ENCODE measurements at regions not wholly inside any gene's neighbourhood (a gene's known extent, or its start where the extent isn't known, plus 50 kb on each side); places are given as distances from the start of the nearest gene placed in this dataset.

- DNase-seq (ENCODE audit: low read depth), result peak; percentile 5
Observed at GRCh38 chr1:70891051-70891843, 156.4 kb downstream of the PTGER3 start.

- no peak for DNase-seq (ENCODE audit: low read depth)
Observed at GRCh38 chr1:70892140-70892539, 155.5 kb downstream of the PTGER3 start.

GRCh38 chr1:70892930-70893329 is 154.7 kb downstream of the PTGER3 start:
- DNase-seq (ENCODE audit: low read depth), result no peak

GRCh38 chr1:70893381-70893780 is 154.2 kb downstream of the PTGER3 start:
- DNase-seq (ENCODE audit: low read depth), result no peak

GRCh38 chr1:70895531-70895930 is 152.1 kb downstream of the PTGER3 start:
- DNase-seq (ENCODE audit: low read depth), result no peak

GRCh38 chr1:70896224-70896623 is 151.4 kb downstream of the PTGER3 start:
- DNase-seq (ENCODE audit: low read depth), result peak; percentile 6

GRCh38 chr1:70897273-70897672 is 150.3 kb downstream of the PTGER3 start:
- DNase-seq (ENCODE audit: low read depth), result no peak

GRCh38 chr1:70899735-70900134 is 147.9 kb downstream of the PTGER3 start:
- DNase-seq (ENCODE audit: low read depth), result no peak

- no peak for DNase-seq (ENCODE audit: low read depth)
Observed at GRCh38 chr1:70902211-70902610, 145.4 kb downstream of the PTGER3 start.

- DNase-seq (ENCODE audit: low read depth), result no peak
Observed at GRCh38 chr1:70906800-70907199, 140.8 kb downstream of the PTGER3 start.

- DNase-seq (ENCODE audit: low read depth), result no peak
Observed at GRCh38 chr1:70907563-70908310, 139.9 kb downstream of the PTGER3 start.

- no peak for DNase-seq (ENCODE audit: low read depth)
Observed at GRCh38 chr1:70909262-70909822, 138.3 kb downstream of the PTGER3 start.

GRCh38 chr1:70910013-70910412 is 137.6 kb downstream of the PTGER3 start:
- DNase-seq (ENCODE audit: low read depth), result no peak

- no peak for DNase-seq (ENCODE audit: low read depth)
Observed at GRCh38 chr1:70911861-70912260, 135.8 kb downstream of the PTGER3 start.

- DNase-seq (ENCODE audit: low read depth), result no peak
Observed at GRCh38 chr1:70914224-70914623, 133.4 kb downstream of the PTGER3 start.

GRCh38 chr1:70915258-70916033 is 132.2 kb downstream of the PTGER3 start:
- no peak for DNase-seq (ENCODE audit: low read depth)

GRCh38 chr1:70916034-70916427 is 131.6 kb downstream of the PTGER3 start:
- no peak for DNase-seq (ENCODE audit: low read depth)

GRCh38 chr1:70919706-70920323 is 127.8 kb downstream of the PTGER3 start:
- no peak for DNase-seq (ENCODE audit: low read depth)
